ENCODE measurements at regions not wholly inside any gene's neighbourhood (a gene's known extent, or its start where the extent isn't known, plus 50 kb on each side); places are given as distances from the start of the nearest gene placed in this dataset.

DNA sequence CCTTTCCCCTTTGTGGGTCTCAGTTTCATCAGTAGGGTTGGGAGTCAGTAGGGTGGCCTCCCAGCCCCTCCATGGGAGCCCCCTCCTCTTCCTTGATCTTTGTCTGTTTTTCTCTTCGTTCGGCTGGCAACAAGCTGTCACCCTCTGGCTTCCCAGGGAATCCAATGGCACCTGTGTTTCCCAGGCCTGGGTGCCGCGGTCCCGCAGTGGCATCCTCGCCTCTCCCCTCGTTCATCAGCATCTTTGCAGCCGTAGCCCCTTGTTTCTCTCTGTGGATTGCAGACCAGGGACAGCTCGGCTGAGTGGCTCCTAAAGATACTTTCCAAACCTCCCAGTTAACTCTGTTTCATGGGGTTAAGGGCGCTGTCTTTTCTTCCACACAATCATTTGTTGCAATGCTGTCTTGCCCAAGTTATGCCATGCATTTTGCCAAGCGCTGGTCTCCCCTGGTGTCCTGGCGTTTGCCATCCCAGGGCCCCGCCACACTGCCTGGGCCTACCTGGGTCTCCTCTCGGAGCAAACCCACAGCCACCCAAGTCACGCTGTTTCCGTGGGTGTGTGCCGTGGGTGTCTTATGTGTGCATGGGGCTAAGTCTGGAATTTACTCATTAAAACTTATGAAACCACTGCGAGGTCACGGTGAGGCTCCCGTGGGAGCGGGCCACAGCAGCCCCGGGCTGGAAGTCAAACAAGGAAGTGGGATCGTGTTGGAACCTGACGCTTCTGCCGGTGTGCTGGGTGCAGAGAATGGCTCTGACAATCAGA, 189.4 kb upstream of the SHH start:
- TF ChIP-seq, protein P1, sequence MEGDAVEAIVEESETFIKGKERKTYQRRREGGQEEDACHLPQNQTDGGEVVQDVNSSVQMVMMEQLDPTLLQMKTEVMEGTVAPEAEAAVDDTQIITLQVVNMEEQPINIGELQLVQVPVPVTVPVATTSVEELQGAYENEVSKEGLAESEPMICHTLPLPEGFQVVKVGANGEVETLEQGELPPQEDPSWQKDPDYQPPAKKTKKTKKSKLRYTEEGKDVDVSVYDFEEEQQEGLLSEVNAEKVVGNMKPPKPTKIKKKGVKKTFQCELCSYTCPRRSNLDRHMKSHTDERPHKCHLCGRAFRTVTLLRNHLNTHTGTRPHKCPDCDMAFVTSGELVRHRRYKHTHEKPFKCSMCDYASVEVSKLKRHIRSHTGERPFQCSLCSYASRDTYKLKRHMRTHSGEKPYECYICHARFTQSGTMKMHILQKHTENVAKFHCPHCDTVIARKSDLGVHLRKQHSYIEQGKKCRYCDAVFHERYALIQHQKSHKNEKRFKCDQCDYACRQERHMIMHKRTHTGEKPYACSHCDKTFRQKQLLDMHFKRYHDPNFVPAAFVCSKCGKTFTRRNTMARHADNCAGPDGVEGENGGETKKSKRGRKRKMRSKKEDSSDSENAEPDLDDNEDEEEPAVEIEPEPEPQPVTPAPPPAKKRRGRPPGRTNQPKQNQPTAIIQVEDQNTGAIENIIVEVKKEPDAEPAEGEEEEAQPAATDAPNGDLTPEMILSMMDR (IDR thresholded peaks at IDR 0.05), result no peak
- TF ChIP-seq POLR2AphosphoS5 (IDR thresholded peaks at IDR 0.05) (no peak), POLR2A (IDR thresholded peaks at IDR 0.05) (no peak)

All from upper lobe of left lung (tissue), 4 donors.